ENCODE measurements at regions not wholly inside any gene's neighbourhood (a gene's known extent, or its start where the extent isn't known, plus 50 kb on each side); places are given as distances from the start of the nearest gene placed in this dataset.

DNA sequence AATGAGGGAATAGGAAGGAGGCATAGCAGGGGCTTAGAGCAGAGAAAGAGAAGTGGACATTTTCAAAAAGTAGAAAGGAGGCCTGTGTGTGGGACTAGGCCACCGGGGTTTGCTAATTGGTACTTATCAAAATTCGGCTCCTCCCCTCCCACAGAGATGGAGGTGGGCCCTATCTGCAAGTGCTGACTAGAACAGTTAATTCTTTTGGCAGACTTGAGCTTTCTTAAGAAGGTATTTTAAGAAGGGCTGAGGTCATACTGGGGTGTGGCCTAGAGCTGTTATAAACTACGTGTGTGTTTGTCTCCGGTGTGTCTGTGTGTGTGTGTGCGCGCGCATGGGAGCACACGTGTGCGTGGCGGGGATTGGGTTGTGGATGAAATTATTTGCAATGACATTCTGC, 1086.5 kb downstream of the EFNA5 start:
- TF ChIP-seq, protein P1, sequence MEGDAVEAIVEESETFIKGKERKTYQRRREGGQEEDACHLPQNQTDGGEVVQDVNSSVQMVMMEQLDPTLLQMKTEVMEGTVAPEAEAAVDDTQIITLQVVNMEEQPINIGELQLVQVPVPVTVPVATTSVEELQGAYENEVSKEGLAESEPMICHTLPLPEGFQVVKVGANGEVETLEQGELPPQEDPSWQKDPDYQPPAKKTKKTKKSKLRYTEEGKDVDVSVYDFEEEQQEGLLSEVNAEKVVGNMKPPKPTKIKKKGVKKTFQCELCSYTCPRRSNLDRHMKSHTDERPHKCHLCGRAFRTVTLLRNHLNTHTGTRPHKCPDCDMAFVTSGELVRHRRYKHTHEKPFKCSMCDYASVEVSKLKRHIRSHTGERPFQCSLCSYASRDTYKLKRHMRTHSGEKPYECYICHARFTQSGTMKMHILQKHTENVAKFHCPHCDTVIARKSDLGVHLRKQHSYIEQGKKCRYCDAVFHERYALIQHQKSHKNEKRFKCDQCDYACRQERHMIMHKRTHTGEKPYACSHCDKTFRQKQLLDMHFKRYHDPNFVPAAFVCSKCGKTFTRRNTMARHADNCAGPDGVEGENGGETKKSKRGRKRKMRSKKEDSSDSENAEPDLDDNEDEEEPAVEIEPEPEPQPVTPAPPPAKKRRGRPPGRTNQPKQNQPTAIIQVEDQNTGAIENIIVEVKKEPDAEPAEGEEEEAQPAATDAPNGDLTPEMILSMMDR (IDR thresholded peaks at IDR 0.05) = no peak
- no peak for TF ChIP-seq POLR2A (IDR thresholded peaks at IDR 0.05)

All from stomach (tissue), 4 donors.